ENCODE measurements at regions not wholly inside any gene's neighbourhood (a gene's known extent, or its start where the extent isn't known, plus 50 kb on each side); places are given as distances from the start of the nearest gene placed in this dataset.

GRCh38 chr12:131564845-131565244, 146.0 kb upstream of the SFSWAP start:
- no peak for ATAC-seq
- H3K27ac ChIP-seq = no peak overlapping the region
- H3K4me1 ChIP-seq = no peaks in the 10 kb centered on the region
- no peak overlapping the region for H3K4me3 ChIP-seq
- H3K36me3 ChIP-seq = no peaks in the 10 kb centered on the region
- TF ChIP-seq POLR2A (IDR thresholded peaks at IDR 0.05) = no peak
- TF ChIP-seq, protein P1, sequence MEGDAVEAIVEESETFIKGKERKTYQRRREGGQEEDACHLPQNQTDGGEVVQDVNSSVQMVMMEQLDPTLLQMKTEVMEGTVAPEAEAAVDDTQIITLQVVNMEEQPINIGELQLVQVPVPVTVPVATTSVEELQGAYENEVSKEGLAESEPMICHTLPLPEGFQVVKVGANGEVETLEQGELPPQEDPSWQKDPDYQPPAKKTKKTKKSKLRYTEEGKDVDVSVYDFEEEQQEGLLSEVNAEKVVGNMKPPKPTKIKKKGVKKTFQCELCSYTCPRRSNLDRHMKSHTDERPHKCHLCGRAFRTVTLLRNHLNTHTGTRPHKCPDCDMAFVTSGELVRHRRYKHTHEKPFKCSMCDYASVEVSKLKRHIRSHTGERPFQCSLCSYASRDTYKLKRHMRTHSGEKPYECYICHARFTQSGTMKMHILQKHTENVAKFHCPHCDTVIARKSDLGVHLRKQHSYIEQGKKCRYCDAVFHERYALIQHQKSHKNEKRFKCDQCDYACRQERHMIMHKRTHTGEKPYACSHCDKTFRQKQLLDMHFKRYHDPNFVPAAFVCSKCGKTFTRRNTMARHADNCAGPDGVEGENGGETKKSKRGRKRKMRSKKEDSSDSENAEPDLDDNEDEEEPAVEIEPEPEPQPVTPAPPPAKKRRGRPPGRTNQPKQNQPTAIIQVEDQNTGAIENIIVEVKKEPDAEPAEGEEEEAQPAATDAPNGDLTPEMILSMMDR (IDR thresholded peaks at IDR 0.05) = no peak
- no peak for DNase-seq
- intact Hi-C loops (cut with DNase I) = no loop called here
- no peaks in the 10 kb centered on the region for H3K9me3 ChIP-seq
- H3K27me3 ChIP-seq = peaks cover 0 to 49% (median 6%) of the 10 kb centered on the region in 9 donors
- WGBS, 4 donors = 47 to 56% (median 52%) methylated on average over 8 of the region's 8 CpGs

DNA sequence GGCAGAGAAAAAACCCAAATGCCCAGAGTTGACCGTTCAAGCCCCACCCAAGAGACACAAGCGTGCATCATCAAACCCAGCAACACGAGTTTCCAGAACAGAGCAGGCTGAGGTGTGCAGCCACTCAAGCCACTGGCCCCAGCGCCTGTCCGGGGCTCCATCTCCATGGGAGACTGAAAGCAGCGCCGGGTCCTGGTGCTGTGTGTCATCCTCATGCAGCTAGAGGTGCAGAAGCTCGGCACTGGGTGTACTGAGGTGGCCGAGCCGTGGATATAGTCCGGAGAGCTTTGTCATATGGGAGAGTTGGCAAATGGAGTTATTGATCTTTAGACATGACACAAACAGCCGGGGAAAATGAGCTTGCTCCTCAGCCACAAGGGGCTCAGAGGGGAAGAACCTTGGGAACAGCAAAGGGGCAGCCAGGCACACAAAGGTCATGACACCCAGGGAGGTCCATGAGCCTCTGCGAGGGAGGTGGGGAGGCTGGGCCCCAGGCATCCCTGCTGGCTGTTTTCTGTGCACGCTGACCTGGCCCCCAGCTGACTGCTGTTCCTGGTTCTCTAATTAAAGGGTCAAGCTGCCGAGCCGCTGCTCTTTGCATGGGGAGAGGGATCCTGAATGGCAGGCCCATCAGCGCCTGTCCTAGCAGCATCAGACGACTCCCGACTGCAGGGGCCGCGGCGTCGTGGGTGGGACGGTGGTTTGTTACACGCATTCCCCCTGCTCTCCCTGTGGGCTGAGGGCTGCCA, 145.4 kb upstream of the SFSWAP start:
- peaks cover 0 to 55% (median 7%) of the 10 kb centered on the region in 9 donors for H3K27me3 ChIP-seq
- no peak for TF ChIP-seq POLR2A (IDR thresholded peaks at IDR 0.05)
- TF ChIP-seq, protein P1 (IDR thresholded peaks at IDR 0.05) = no peak
- DNase-seq (peak in 1 of 5 donors; percentile 56), ATAC-seq (no peak)
- no peaks in the 10 kb centered on the region for H3K4me1 ChIP-seq
- intact Hi-C loops (cut with DNase I) = no loop called here
- 40 to 54% (median 51%) methylated on average over 19 to 25 of the region's 25 CpGs for WGBS, 4 donors
- H3K27ac ChIP-seq = no peak overlapping the region
- no peaks in the 10 kb centered on the region for H3K9me3 ChIP-seq
- no peak overlapping the region for H3K4me3 ChIP-seq
- no peaks in the 10 kb centered on the region for H3K36me3 ChIP-seq

DNA sequence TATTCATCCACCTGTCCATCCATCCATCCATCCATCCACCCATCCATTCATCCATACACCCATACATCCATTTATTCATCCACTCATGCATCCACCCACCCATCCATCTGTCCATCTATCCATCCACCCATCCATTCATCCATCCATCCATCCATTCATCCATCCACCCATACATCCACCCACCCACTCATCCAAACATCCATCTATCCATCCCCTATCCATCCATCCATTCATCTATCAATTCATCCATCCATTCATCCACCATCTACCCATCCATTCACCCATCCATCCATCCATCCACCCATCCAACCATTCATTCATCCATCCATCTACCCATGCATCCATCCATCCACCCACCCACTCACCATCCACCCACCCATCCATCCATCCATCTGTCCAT, 142.6 kb upstream of the SFSWAP start:
- intact Hi-C loops (cut with DNase I) = no loop called here
- Histone ChIP-seq H3K4me1 (no peaks in the 10 kb centered on the region), H3K27me3 (peaks cover 0 to 78% (median 18%) of the 10 kb centered on the region in 9 donors), H3K9me3 (no peaks in the 10 kb centered on the region), H3K4me3 (no peak overlapping the region), H3K27ac (no peak overlapping the region), H3K36me3 (no peaks in the 10 kb centered on the region)
- DNase-seq (no peak), ATAC-seq (no peak)
- no peak for TF ChIP-seq POLR2A (IDR thresholded peaks at IDR 0.05)
- TF ChIP-seq, protein P1 (IDR thresholded peaks at IDR 0.05) = no peak

DNA sequence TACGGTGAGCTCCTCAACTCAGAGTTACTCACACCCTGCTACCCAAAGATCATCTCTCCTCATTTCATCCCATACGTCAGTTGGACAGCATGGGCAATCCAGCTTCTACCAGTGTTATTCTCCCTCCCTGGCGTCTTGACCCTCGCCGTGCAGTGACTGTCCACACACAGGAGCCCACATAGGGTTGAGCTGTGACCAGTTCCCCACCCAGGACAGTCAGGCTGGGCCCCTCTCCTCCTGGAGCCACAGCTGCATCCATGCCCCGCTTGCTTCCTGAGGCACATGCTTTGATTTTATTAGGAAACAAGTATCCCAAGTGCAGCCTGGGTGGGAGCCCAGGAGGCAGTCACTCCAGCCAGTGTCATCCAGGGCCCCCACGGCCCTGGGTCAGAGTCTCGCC, 140.3 kb upstream of the SFSWAP start:
- Histone ChIP-seq H3K4me1 (no peaks in the 10 kb centered on the region), H3K4me3 (no peak overlapping the region), H3K27ac (no peak overlapping the region), H3K36me3 (no peaks in the 10 kb centered on the region), H3K27me3 (peaks cover 0 to 88% (median 18%) of the 10 kb centered on the region in 9 donors), H3K9me3 (no peaks in the 10 kb centered on the region)
- DNase-seq (no peak), ATAC-seq (no peak)
- WGBS, 4 donors = 77 to 90% (median 84%) methylated on average over 6 to 8 of the region's 8 CpGs
- intact Hi-C loops (cut with DNase I) = no loop called here
- TF ChIP-seq, protein P1 (IDR thresholded peaks at IDR 0.05) = no peak
- no peak for TF ChIP-seq POLR2A (IDR thresholded peaks at IDR 0.05)
